GM23338 (cell line): ENCODE measurements at regions not wholly inside any gene's neighbourhood (a gene's known extent, or its start where the extent isn't known, plus 50 kb on each side); places are given as distances from the start of the nearest gene placed in this dataset.

Source experiments
- ATAC-seq: fragments of 200-7000 bp; cut with Tn5 transposase; 3 replicates; pipeline ENCODE4 v1.9.1; 2020
- DNase-seq: peaks from one replicate; pipeline ENCODE4 v3.0.0-alpha.2; 2015; ENCODE audit warnings: low spot score
- H2AFZ ChIP-seq: fragments of 200-600 bp; sonication (generic); 2 replicates; pipeline ENCODE4 v1.8.0; 2016; ENCODE audit warnings: antibody characterized with exemption, mild to moderate bottlenecking, moderate library complexity
- H3F3A ChIP-seq: fragments of 200-600 bp; sonication (generic); replicated peaks from 2 replicates; pipeline ENCODE4 v1.8.0; 2017; ENCODE audit warnings: antibody characterized with exemption, mixed run types, low read depth
- H3K27ac ChIP-seq: fragments of 200-600 bp; sonication (generic); 2 replicates; pipeline ENCODE4 v1.6.1; 2016; ENCODE audit warnings: low read depth
- H3K27me3 ChIP-seq: fragments of 200-600 bp; sonication (generic); 2 replicates; pipeline ENCODE4 v1.8.0; 2016; ENCODE audit warnings: mild to moderate bottlenecking, mixed run types, moderate library complexity; ENCODE audit not compliant: insufficient read depth
- H3K36me3 ChIP-seq: fragments of 200-600 bp; sonication (generic); 2 replicates; pipeline ENCODE4 v1.8.0; 2016; ENCODE audit warnings: mild to moderate bottlenecking; ENCODE audit not compliant: insufficient read depth
- H3K4me1 ChIP-seq: fragments of 200-600 bp; sonication (generic); 2 replicates; pipeline ENCODE4 v1.8.0; 2016; ENCODE audit warnings: mild to moderate bottlenecking, moderate library complexity; ENCODE audit not compliant: insufficient read depth
- H3K4me2 ChIP-seq: fragments of 200-600 bp; sonication (generic); 2 replicates; pipeline ENCODE4 v1.7.1; 2017; ENCODE audit warnings: mixed run types
- H3K4me3 ChIP-seq: fragments of 200-600 bp; sonication (generic); 2 replicates; pipeline ENCODE4 v1.6.1; 2016; ENCODE audit warnings: mixed run types
- H3K79me2 ChIP-seq: fragments of 200-600 bp; sonication (generic); replicated peaks from 2 replicates; pipeline ENCODE4 v1.8.0; 2017; ENCODE audit warnings: mild to moderate bottlenecking; ENCODE audit not compliant: insufficient read depth
- H3K9me2 ChIP-seq: fragments of 200-600 bp; sonication (generic); 2 replicates; pipeline ENCODE4 v1.8.0; 2017; ENCODE audit not compliant: insufficient read depth
- H4K20me1 ChIP-seq: fragments of 200-600 bp; sonication (generic); replicated peaks from 2 replicates; pipeline ENCODE4 v1.8.0; 2017; ENCODE audit warnings: mild to moderate bottlenecking; ENCODE audit not compliant: insufficient read depth
- H3K27ac Mint-ChIP-seq: 2 replicates; pipeline ENCODE4 v1.8.0; 2020; ENCODE audit warnings: inconsistent platforms, mild to moderate bottlenecking, moderate library complexity, mixed read lengths
- H3K27me3 Mint-ChIP-seq: 3 replicates; pipeline ENCODE4 v1.8.0; 2022; ENCODE audit warnings: low read depth, mild to moderate bottlenecking, moderate library complexity, mixed read lengths, inconsistent platforms; ENCODE audit not compliant: insufficient read depth, poor library complexity
- H3K36me3 Mint-ChIP-seq: 3 replicates; pipeline ENCODE4 v1.8.0; 2021; ENCODE audit warnings: low read depth, mild to moderate bottlenecking, inconsistent platforms, moderate library complexity, mixed read lengths
- H3K4me1 Mint-ChIP-seq: 3 replicates; pipeline ENCODE4 v1.8.0; 2020; ENCODE audit warnings: mild to moderate bottlenecking, inconsistent platforms, mixed read lengths
- H3K4me3 Mint-ChIP-seq: 3 replicates; pipeline ENCODE4 v1.8.0; 2021; ENCODE audit warnings: moderate library complexity, mild to moderate bottlenecking, inconsistent platforms, mixed read lengths
- H3K9me3 Mint-ChIP-seq: 3 replicates; pipeline ENCODE4 v1.8.0; 2020; ENCODE audit warnings: moderate library complexity, mild to moderate bottlenecking, inconsistent platforms, mixed read lengths
- EZH2 ChIP-seq: fragments of 200-600 bp; sonication (generic); IDR thresholded peaks from one replicate; pipeline ENCODE4 v1.8.0; 2017; ENCODE audit warnings: antibody characterized with exemption, mild to moderate bottlenecking, low read depth; ENCODE audit not compliant: unreplicated experiment
- EZH2phosphoT487 ChIP-seq: fragments of 200-600 bp; sonication (generic); IDR thresholded peaks from one replicate; pipeline ENCODE4 v1.8.1; 2018; ENCODE audit warnings: antibody characterized with exemption; ENCODE audit not compliant: unreplicated experiment
- JUNB ChIP-seq: IDR thresholded peaks from one replicate; pipeline ENCODE4 v1.6.1; 2016; ENCODE audit warnings: antibody characterized with exemption; ENCODE audit not compliant: unreplicated experiment
- NANOG ChIP-seq: IDR thresholded peaks from 2 replicates; pipeline ENCODE4 v1.6.1; 2016; ENCODE audit warnings: antibody characterized with exemption, borderline replicate concordance
- STAT1 ChIP-seq: IDR thresholded peaks from one replicate; pipeline ENCODE4 v1.6.1; 2016; ENCODE audit warnings: antibody characterized with exemption; ENCODE audit not compliant: unreplicated experiment
- ZNF114 ChIP-seq: fragments of 250-450 bp; sonication (Bioruptor Pico); IDR thresholded peaks from 2 replicates; pipeline ENCODE4 v1.5.0; 2020; ENCODE audit warnings: mild to moderate bottlenecking, moderate library complexity
- ZNF331 ChIP-seq: fragments of 250-450 bp; sonication (Bioruptor Pico); IDR thresholded peaks from 2 replicates; pipeline ENCODE4 v1.5.0; 2020; ENCODE audit warnings: low read depth, mild to moderate bottlenecking, moderate library complexity
- TF ChIP-seq, protein P1 (sequence below): IDR thresholded peaks from 2 replicates; pipeline ENCODE4 v1.6.1; 2016; ENCODE audit warnings: antibody characterized with exemption
- TF ChIP-seq, protein P2 (sequence below), 2 experiments: fragments of 200-600 bp in 1 of 2; sonication (generic) in 1 of 2; conservative IDR thresholded peaks; 2 replicates each; pipeline versions ENCODE4 v1.5.1 to v1.6.1; 2016 to 2017; ENCODE audit warnings: antibody characterized with exemption in 2 of 2, low read depth in 2 of 2, mild to moderate bottlenecking in 2 of 2, moderate library complexity in 1 of 2
- TF ChIP-seq, protein P3 (sequence below): IDR thresholded peaks from one replicate; pipeline ENCODE4 v1.6.1; 2018; ENCODE audit warnings: antibody characterized with exemption; ENCODE audit not compliant: unreplicated experiment
- TF ChIP-seq, protein P4 (sequence below): fragments of 250-450 bp; sonication (Bioruptor Pico); IDR thresholded peaks from 2 replicates; pipeline ENCODE4 v1.5.0; 2020; ENCODE audit warnings: mild to moderate bottlenecking, moderate library complexity

DNA sequence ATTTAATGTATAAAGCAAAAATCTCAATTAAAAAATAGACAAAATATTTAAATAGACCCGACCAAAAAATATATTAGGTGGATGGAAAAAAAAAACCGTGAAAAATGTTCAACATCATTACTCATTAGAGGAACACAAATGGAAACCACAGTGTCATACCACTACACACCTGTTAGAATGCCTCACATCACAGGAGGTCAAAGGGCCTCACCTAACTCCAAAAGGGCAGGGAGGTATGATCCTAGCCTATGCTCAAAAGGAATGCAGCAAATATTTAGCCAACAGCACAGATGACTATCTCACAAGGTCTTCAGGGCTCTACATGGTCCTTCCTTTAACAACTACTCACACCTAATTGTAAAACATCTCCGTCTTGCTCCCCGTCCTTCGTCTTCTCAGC lies 185.5 kb upstream of the SETBP1 start (continued):
- no peak for TF ChIP-seq JUNB

DNA sequence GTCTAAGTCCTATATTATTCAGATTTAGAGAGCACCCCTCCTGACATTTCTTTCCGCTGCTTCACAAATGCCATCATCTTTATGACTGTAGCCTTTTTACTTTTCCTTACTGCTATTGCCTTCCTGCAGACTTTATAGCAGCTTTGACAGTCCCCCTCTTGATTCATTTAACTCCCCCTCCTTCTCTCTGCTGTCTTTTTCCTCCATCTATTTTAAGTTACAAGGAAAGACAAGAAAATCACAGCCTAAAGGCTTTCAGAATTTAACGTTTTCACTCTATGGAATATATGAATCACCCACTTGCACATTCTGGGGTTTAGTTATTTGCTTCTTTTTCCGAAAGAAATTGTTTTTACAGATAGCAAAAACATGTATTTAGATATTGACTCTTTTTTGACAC lies 183.4 kb upstream of the SETBP1 start:
- no peaks in the 10 kb centered on the region for H3F3A ChIP-seq
- H3K4me3 ChIP-seq = no peak overlapping the region
- H3K27me3 ChIP-seq = no peaks in the 10 kb centered on the region
- H3K9me3 Mint-ChIP-seq = no peaks in the 10 kb centered on the region
- H3K4me1 ChIP-seq = no peaks in the 10 kb centered on the region
- H4K20me1 ChIP-seq = no peaks in the 10 kb centered on the region
- H3K36me3 Mint-ChIP-seq = no peaks in the 10 kb centered on the region
- H3K4me1 Mint-ChIP-seq = no peaks in the 10 kb centered on the region
- no peaks in the 10 kb centered on the region for H3K79me2 ChIP-seq
- H3K36me3 ChIP-seq = no peaks in the 10 kb centered on the region
- no peak overlapping the region for H3K27ac ChIP-seq
- no peak overlapping the region for H3K4me2 ChIP-seq
- no peak overlapping the region for H3K4me3 Mint-ChIP-seq
- ATAC-seq (no peak), DNase-seq (no peak)
- 0 out of 2 replicates have a peak, but pooled peaks cover 4% of the 10 kb centered on the region for H3K9me2 ChIP-seq
- no peaks in the 10 kb centered on the region for H3K27me3 Mint-ChIP-seq
- no peak overlapping the region for H3K27ac Mint-ChIP-seq
- H2AFZ ChIP-seq = no peak overlapping the region
- TF ChIP-seq NANOG (no peak), ZNF331 (CRISPR knock-in tag) (no peak), JUNB (no peak), STAT1 (no peak), ZNF114 (CRISPR knock-in tag) (no peak), EZH2phosphoT487 (no peak), EZH2 (no peak)
- TF ChIP-seq, protein P1, sequence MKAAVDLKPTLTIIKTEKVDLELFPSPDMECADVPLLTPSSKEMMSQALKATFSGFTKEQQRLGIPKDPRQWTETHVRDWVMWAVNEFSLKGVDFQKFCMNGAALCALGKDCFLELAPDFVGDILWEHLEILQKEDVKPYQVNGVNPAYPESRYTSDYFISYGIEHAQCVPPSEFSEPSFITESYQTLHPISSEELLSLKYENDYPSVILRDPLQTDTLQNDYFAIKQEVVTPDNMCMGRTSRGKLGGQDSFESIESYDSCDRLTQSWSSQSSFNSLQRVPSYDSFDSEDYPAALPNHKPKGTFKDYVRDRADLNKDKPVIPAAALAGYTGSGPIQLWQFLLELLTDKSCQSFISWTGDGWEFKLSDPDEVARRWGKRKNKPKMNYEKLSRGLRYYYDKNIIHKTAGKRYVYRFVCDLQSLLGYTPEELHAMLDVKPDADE = no peak
- TF ChIP-seq, protein P2, sequence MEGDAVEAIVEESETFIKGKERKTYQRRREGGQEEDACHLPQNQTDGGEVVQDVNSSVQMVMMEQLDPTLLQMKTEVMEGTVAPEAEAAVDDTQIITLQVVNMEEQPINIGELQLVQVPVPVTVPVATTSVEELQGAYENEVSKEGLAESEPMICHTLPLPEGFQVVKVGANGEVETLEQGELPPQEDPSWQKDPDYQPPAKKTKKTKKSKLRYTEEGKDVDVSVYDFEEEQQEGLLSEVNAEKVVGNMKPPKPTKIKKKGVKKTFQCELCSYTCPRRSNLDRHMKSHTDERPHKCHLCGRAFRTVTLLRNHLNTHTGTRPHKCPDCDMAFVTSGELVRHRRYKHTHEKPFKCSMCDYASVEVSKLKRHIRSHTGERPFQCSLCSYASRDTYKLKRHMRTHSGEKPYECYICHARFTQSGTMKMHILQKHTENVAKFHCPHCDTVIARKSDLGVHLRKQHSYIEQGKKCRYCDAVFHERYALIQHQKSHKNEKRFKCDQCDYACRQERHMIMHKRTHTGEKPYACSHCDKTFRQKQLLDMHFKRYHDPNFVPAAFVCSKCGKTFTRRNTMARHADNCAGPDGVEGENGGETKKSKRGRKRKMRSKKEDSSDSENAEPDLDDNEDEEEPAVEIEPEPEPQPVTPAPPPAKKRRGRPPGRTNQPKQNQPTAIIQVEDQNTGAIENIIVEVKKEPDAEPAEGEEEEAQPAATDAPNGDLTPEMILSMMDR (conservative IDR thresholded peaks at IDR 0.05; ENCODE audit: low read depth in 2 of 2) = no peak
- TF ChIP-seq, protein P3, sequence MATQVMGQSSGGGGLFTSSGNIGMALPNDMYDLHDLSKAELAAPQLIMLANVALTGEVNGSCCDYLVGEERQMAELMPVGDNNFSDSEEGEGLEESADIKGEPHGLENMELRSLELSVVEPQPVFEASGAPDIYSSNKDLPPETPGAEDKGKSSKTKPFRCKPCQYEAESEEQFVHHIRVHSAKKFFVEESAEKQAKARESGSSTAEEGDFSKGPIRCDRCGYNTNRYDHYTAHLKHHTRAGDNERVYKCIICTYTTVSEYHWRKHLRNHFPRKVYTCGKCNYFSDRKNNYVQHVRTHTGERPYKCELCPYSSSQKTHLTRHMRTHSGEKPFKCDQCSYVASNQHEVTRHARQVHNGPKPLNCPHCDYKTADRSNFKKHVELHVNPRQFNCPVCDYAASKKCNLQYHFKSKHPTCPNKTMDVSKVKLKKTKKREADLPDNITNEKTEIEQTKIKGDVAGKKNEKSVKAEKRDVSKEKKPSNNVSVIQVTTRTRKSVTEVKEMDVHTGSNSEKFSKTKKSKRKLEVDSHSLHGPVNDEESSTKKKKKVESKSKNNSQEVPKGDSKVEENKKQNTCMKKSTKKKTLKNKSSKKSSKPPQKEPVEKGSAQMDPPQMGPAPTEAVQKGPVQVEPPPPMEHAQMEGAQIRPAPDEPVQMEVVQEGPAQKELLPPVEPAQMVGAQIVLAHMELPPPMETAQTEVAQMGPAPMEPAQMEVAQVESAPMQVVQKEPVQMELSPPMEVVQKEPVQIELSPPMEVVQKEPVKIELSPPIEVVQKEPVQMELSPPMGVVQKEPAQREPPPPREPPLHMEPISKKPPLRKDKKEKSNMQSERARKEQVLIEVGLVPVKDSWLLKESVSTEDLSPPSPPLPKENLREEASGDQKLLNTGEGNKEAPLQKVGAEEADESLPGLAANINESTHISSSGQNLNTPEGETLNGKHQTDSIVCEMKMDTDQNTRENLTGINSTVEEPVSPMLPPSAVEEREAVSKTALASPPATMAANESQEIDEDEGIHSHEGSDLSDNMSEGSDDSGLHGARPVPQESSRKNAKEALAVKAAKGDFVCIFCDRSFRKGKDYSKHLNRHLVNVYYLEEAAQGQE = no peak
- TF ChIP-seq, protein P4, sequence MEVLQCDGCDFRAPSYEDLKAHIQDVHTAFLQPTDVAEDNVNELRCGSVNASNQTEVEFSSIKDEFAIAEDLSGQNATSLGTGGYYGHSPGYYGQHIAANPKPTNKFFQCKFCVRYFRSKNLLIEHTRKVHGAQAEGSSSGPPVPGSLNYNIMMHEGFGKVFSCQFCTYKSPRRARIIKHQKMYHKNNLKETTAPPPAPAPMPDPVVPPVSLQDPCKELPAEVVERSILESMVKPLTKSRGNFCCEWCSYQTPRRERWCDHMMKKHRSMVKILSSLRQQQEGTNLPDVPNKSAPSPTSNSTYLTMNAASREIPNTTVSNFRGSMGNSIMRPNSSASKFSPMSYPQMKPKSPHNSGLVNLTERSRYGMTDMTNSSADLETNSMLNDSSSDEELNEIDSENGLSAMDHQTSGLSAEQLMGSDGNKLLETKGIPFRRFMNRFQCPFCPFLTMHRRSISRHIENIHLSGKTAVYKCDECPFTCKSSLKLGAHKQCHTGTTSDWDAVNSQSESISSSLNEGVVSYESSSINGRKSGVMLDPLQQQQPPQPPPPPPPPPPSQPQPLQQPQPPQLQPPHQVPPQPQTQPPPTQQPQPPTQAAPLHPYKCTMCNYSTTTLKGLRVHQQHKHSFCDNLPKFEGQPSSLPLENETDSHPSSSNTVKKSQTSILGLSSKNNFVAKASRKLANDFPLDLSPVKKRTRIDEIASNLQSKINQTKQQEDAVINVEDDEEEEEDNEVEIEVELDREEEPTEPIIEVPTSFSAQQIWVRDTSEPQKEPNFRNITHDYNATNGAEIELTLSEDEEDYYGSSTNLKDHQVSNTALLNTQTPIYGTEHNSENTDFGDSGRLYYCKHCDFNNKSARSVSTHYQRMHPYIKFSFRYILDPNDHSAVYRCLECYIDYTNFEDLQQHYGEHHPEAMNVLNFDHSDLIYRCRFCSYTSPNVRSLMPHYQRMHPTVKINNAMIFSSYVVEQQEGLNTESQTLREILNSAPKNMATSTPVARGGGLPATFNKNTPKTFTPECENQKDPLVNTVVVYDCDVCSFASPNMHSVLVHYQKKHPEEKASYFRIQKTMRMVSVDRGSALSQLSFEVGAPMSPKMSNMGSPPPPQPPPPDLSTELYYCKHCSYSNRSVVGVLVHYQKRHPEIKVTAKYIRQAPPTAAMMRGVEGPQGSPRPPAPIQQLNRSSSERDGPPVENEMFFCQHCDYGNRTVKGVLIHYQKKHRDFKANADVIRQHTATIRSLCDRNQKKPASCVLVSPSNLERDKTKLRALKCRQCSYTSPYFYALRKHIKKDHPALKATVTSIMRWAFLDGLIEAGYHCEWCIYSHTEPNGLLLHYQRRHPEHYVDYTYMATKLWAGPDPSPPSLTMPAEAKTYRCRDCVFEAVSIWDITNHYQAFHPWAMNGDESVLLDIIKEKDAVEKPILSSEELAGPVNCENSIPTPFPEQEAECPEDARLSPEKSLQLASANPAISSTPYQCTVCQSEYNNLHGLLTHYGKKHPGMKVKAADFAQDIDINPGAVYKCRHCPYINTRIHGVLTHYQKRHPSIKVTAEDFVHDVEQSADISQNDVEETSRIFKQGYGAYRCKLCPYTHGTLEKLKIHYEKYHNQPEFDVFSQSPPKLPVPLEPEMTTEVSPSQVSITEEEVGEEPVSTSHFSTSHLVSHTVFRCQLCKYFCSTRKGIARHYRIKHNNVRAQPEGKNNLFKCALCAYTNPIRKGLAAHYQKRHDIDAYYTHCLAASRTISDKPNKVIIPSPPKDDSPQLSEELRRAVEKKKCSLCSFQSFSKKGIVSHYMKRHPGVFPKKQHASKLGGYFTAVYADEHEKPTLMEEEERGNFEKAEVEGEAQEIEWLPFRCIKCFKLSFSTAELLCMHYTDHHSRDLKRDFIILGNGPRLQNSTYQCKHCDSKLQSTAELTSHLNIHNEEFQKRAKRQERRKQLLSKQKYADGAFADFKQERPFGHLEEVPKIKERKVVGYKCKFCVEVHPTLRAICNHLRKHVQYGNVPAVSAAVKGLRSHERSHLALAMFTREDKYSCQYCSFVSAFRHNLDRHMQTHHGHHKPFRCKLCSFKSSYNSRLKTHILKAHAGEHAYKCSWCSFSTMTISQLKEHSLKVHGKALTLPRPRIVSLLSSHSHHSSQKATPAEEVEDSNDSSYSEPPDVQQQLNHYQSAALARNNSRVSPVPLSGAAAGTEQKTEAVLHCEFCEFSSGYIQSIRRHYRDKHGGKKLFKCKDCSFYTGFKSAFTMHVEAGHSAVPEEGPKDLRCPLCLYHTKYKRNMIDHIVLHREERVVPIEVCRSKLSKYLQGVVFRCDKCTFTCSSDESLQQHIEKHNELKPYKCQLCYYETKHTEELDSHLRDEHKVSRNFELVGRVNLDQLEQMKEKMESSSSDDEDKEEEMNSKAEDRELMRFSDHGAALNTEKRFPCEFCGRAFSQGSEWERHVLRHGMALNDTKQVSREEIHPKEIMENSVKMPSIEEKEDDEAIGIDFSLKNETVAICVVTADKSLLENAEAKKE (CRISPR knock-in tag) = no peak
